GM12878 (cell line): ENCODE measurements at regions not wholly inside any gene's neighbourhood (a gene's known extent, or its start where the extent isn't known, plus 50 kb on each side); places are given as distances from the start of the nearest gene placed in this dataset.

Experiments used
- ATAC-seq: fragments of 200-7000 bp; cut with Tn5 transposase; 3 replicates; pipeline ENCODE4 v1.9.1; 2020; ENCODE audit warnings: mild to moderate bottlenecking, moderate library complexity
- BruUV-seq: library from RNA; stranded (reverse); fragments of 400-500 nt; replicated peaks from 2 replicates; lab custom pipeline; 2021; lab: Mats Ljungman, UMichigan
- CTCF ChIA-PET: fragments of 300-600 bp; sonication (Branson Sonifier 250); formaldehyde crosslinking; extraction: SDS; loops from one replicate; lab custom pipeline; 2021; ENCODE audit warnings: inconsistent platforms; lab: Yijun Ruan, JAX
- POLR2A ChIA-PET: fragments of 350-600 bp; formaldehyde crosslinking; extraction: SDS; loops from one replicate; lab custom pipeline; 2021; ENCODE audit warnings: inconsistent platforms; lab: Charles Lee
- RAD21 ChIA-PET: fragments of 300-600 bp; sonication (Branson Sonifier 250); formaldehyde crosslinking; loops from one replicate; lab custom pipeline; 2023; ENCODE audit warnings: antibody characterized with exemption; ENCODE audit not compliant: unreplicated experiment; lab: Charles Lee
- SMC1A ChIA-PET: fragments of 300-600 bp; sonication (Branson Sonifier 250); formaldehyde crosslinking; loops from one replicate; lab custom pipeline; 2023; ENCODE audit not compliant: unreplicated experiment, uncharacterized antibody; lab: Charles Lee
- DNase-seq: peaks from one replicate; pipeline ENCODE4 v3.0.0-alpha.2; 2011; ENCODE audit warnings: low read depth, low spot score
- FAIRE-seq: peaks from 3 replicates; lab custom pipeline; 2011; peaks lifted over from hg19 to GRCh38; lab: Jason Lieb, UNC
- H2AFZ ChIP-seq: 2 replicates; pipeline ENCODE4 v1.6.0; 2011; ENCODE audit warnings: low read depth, low read length, control low read depth; ENCODE audit not compliant: control insufficient read depth
- H3K27ac ChIP-seq: 2 replicates; pipeline ENCODE4 v1.5.1; 2011; ENCODE audit warnings: control low read depth; ENCODE audit not compliant: control insufficient read depth, insufficient read depth
- H3K27me3 ChIP-seq, 2 experiments: replicated peaks in 1 of 2; 2 replicates each; pipeline versions ENCODE4 v1.6.0 to v1.6.1; 2011; ENCODE audit warnings: low read length in 1 of 2; ENCODE audit not compliant: control insufficient read depth in 2 of 2, insufficient read depth in 2 of 2
- H3K36me3 ChIP-seq, 2 experiments: 2 replicates each; pipeline ENCODE4 v1.5.1; 2011; ENCODE audit warnings: low read length in 1 of 2; ENCODE audit not compliant: control insufficient read depth in 2 of 2, insufficient read depth in 2 of 2
- H3K4me1 ChIP-seq: 2 replicates; pipeline ENCODE4 v1.6.1; 2011; ENCODE audit warnings: mild to moderate bottlenecking, low read length, moderate library complexity, mixed read lengths; ENCODE audit not compliant: control insufficient read depth, insufficient read depth
- H3K4me2 ChIP-seq: 2 replicates; pipeline ENCODE4 v1.6.0; 2011; ENCODE audit warnings: control low read depth; ENCODE audit not compliant: control insufficient read depth, insufficient read depth
- H3K4me3 ChIP-seq: fragments of 200-600 bp; sonication (generic); 2 replicates; pipeline ENCODE4 v1.5.1; 2016
- H3K79me2 ChIP-seq: 2 replicates; pipeline ENCODE4 v1.6.0; 2011; ENCODE audit warnings: low read length; ENCODE audit not compliant: control insufficient read depth, insufficient read depth
- H3K9ac ChIP-seq: 2 replicates; pipeline ENCODE4 v1.8.0; 2011; ENCODE audit warnings: low read length, control low read depth, mixed read lengths; ENCODE audit not compliant: control insufficient read depth, insufficient read depth
- H3K9me3 ChIP-seq: replicated peaks from 3 replicates; pipeline ENCODE4 v1.5.1; 2011; ENCODE audit warnings: mild to moderate bottlenecking, low read length; ENCODE audit not compliant: control insufficient read depth, insufficient read depth
- H4K20me1 ChIP-seq: 2 replicates; pipeline ENCODE4 v1.6.0; 2011; ENCODE audit not compliant: control insufficient read depth, insufficient read depth
- CEBPB ChIP-seq, 2 experiments: fragments of 150-350 bp in 1 of 2; IDR thresholded peaks; 2 replicates each; pipeline ENCODE4 v1.6.1; 2012 to 2014; ENCODE audit warnings: low read depth in 2 of 2, low read length in 2 of 2, borderline replicate concordance in 1 of 2, inconsistent platforms in 1 of 2
- CHD1 ChIP-seq: IDR thresholded peaks from 2 replicates; pipeline ENCODE4 v1.6.1; 2012; ENCODE audit warnings: low read depth, low read length, improper control_type of control experiment
- EP300 ChIP-seq, 2 experiments: fragments of 150-350 bp in 1 of 2; IDR thresholded peaks; 2 replicates each; pipeline ENCODE4 v1.6.1; 2011 to 2012; ENCODE audit warnings: low read depth in 2 of 2, low read length in 2 of 2, borderline replicate concordance in 1 of 2, improper control_type of control experiment in 1 of 2, inconsistent platforms in 1 of 2; ENCODE audit not compliant: control insufficient read depth in 1 of 2
- RAD51 ChIP-seq: fragments of 450-650 bp; IDR thresholded peaks from 2 replicates; pipeline ENCODE4 v1.6.1; 2016; ENCODE audit warnings: moderate library complexity, mild to moderate bottlenecking, inconsistent platforms
- ZNF217 ChIP-seq: fragments of 450-650 bp; IDR thresholded peaks from 2 replicates; pipeline ENCODE4 v1.6.1; 2017; ENCODE audit warnings: antibody characterized with exemption, mild to moderate bottlenecking
- ZSCAN29 ChIP-seq: fragments of 450-650 bp; IDR thresholded peaks from 2 replicates; pipeline ENCODE4 v1.6.1; 2017; ENCODE audit warnings: mild to moderate bottlenecking, moderate library complexity
- WGBS: methylation state at CpG from one replicate; pipeline ENCODE4 v1.1.6; 2016; ENCODE audit warnings: low lambda C conversion rate; ENCODE audit not compliant: insufficient replicate concordance, insufficient coverage; ENCODE audit errors: missing lambda C conversion rate; 5-methylcytosine and 5-hydroxymethylcytosine counted together
- in situ Hi-C: fragments of 300-500 bp; cut with MboI; formaldehyde crosslinking; loops from 9 replicates; pipeline ENCODE4 v1.14.3; 2018; ENCODE audit warnings: mixed read lengths
- intact Hi-C: fragments of 100-400 bp; cut with micrococcal nuclease; formaldehyde crosslinking; loops from one replicate; pipeline ENCODE4 v1.14.2; 2022; ENCODE audit not compliant: unreplicated experiment
- TF ChIP-seq, protein P1 (sequence below): fragments of 450-650 bp; IDR thresholded peaks from 2 replicates; pipeline ENCODE4 v1.6.1; 2018; ENCODE audit warnings: borderline replicate concordance, mild to moderate bottlenecking; ENCODE audit not compliant: partially characterized antibody
- TF ChIP-seq, protein P2 (sequence below): IDR thresholded peaks from 2 replicates; pipeline ENCODE4 v1.6.1; 2011; ENCODE audit warnings: borderline replicate concordance, low read depth, mild to moderate bottlenecking, moderate library complexity, mixed read lengths, low read length; ENCODE audit not compliant: insufficient read depth; ENCODE audit errors: extremely low read length

DNA sequence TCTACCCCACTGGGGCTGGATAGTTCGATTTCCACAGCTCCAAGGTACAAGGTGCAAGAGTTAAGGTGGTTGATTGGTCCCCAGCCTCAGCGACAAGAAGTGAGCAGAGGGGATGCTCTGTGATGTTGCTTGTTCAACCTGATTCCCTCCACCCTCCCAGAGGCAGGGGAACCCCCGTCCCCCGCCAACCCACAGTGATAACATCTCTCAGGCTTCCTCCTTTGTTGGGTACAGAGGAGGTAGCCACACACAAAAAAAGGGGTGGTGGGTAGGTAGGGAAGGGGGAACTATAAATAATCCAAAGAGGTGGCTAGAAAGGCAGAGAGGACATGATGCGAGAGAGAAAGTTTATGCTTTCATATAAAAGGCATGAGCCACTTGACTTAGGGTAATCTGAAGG is 192.9 kb upstream of the POU3F3 start:
- no peak for DNase-seq
- SMC1A ChIA-PET, result interaction anchor here (0.6 kb wide), 1 partner anchor 169 kb away, joined by 3 read pairs; no protein-coding TSS in a partner anchor
- 13% methylated on average over 5 of the region's 5 CpGs for WGBS
- Histone ChIP-seq H3K4me1 (no peaks in the 10 kb centered on the region), H3K9me3 (no peaks in the 10 kb centered on the region), H3K27ac (no peak overlapping the region)
- BruUV-seq, result no TSS peak
- no peak for FAIRE-seq
- TF ChIP-seq CEBPB (IDR thresholded peaks at IDR 0.05; ENCODE audit: borderline replicate concordance in 1 of 2, low read depth in 2 of 2, low read length in 2 of 2) (no peak), ZSCAN29 (no peak), ZNF217 (no peak), EP300 (IDR thresholded peaks at IDR 0.05; ENCODE audit: borderline replicate concordance in 1 of 2, control insufficient read depth in 1 of 2, low read depth in 2 of 2, low read length in 2 of 2) (no peak), RAD51 (no peak), CHD1 (no peak)
- TF ChIP-seq, protein P1, sequence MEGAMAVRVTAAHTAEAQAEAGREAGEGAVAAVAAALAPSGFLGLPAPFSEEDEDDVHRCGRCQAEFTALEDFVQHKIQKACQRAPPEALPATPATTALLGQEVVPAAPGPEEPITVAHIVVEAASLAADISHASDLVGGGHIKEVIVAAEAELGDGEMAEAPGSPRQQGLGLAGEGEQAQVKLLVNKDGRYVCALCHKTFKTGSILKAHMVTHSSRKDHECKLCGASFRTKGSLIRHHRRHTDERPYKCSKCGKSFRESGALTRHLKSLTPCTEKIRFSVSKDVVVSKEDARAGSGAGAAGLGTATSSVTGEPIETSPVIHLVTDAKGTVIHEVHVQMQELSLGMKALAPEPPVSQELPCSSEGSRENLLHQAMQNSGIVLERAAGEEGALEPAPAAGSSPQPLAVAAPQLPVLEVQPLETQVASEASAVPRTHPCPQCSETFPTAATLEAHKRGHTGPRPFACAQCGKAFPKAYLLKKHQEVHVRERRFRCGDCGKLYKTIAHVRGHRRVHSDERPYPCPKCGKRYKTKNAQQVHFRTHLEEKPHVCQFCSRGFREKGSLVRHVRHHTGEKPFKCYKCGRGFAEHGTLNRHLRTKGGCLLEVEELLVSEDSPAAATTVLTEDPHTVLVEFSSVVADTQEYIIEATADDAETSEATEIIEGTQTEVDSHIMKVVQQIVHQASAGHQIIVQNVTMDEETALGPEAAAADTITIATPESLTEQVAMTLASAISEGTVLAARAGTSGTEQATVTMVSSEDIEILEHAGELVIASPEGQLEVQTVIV, result no peak
- TF ChIP-seq, protein P2, sequence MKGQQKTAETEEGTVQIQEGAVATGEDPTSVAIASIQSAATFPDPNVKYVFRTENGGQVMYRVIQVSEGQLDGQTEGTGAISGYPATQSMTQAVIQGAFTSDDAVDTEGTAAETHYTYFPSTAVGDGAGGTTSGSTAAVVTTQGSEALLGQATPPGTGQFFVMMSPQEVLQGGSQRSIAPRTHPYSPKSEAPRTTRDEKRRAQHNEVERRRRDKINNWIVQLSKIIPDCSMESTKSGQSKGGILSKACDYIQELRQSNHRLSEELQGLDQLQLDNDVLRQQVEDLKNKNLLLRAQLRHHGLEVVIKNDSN, result no peak
- TF ChIP-seq, all 136 proteins: peak for 0
- Histone ChIP-seq H3K9ac (no peak overlapping the region), H3K4me3 (no peak overlapping the region), H3K36me3 (no peaks in the 10 kb centered on the region), H4K20me1 (no peaks in the 10 kb centered on the region), H3K79me2 (no peaks in the 10 kb centered on the region), H3K4me2 (no peak overlapping the region), H3K27me3 (peaks cover 0 to 2% of the 10 kb centered on the region in 2 experiments; a peak in 1 of 4 replicates), H2AFZ (no peak overlapping the region)
- no peak for ATAC-seq
- ChIA-PET RAD21 (no interaction called here), CTCF (no interaction called here), POLR2A (no interaction called here)
- in situ Hi-C loops (no loop called here), intact Hi-C loops (no loop called here)
